Calu3 (cell line): ENCODE measurements at regions not wholly inside any gene's neighbourhood (a gene's known extent, or its start where the extent isn't known, plus 50 kb on each side); places are given as distances from the start of the nearest gene placed in this dataset.

Experiments used
- BruUV-seq: library from RNA; stranded (reverse); fragments of 400-500 nt; replicated peaks from 2 replicates; lab custom pipeline; 2021; lab: Mats Ljungman, UMichigan
- CTCF ChIA-PET: fragments of 300-600 bp; sonication (Branson Sonifier 250); formaldehyde crosslinking; loops from one replicate; lab custom pipeline; 2022; ENCODE audit warnings: antibody characterized with exemption; lab: Charles Lee
- DNase-seq: peaks from one replicate; pipeline ENCODE4 v3.0.0; 2022
- H3K27ac Mint-ChIP-seq: one replicate; pipeline ENCODE4 v1.8.0; 2022; ENCODE audit warnings: mixed read lengths; ENCODE audit not compliant: unreplicated experiment
- H3K27me3 Mint-ChIP-seq: one replicate; pipeline ENCODE4 v1.8.0; 2022; ENCODE audit warnings: mixed read lengths; ENCODE audit not compliant: unreplicated experiment
- H3K36me3 Mint-ChIP-seq: one replicate; pipeline ENCODE4 v1.8.0; 2022; ENCODE audit warnings: mild to moderate bottlenecking, moderate library complexity, mixed read lengths; ENCODE audit not compliant: insufficient read depth, unreplicated experiment
- H3K4me1 Mint-ChIP-seq: one replicate; pipeline ENCODE4 v1.8.0; 2022; ENCODE audit warnings: mild to moderate bottlenecking, low read depth, mixed read lengths; ENCODE audit not compliant: unreplicated experiment
- H3K4me3 Mint-ChIP-seq: one replicate; pipeline ENCODE4 v1.8.0; 2022; ENCODE audit warnings: mild to moderate bottlenecking, low read depth, moderate library complexity, mixed read lengths; ENCODE audit not compliant: unreplicated experiment
- H3K9me3 Mint-ChIP-seq: one replicate; pipeline ENCODE4 v1.8.0; 2022; ENCODE audit warnings: low read depth, mixed read lengths; ENCODE audit not compliant: unreplicated experiment
- CTCF ChIP-seq: fragments of 200-600 bp; IDR thresholded peaks from one replicate; pipeline ENCODE4 v1.8.0; 2022; ENCODE audit warnings: antibody characterized with exemption; ENCODE audit not compliant: unreplicated experiment
- intact Hi-C: fragments of 100-400 bp; cut with micrococcal nuclease; formaldehyde crosslinking; loops from one replicate; pipeline ENCODE4 v1.10.0; 2022; ENCODE audit not compliant: unreplicated experiment

GRCh38 chr5:89241186-89241585, 358.2 kb upstream of the MEF2C start:
- CTCF ChIA-PET: no interaction called here
- no peaks in the 10 kb centered on the region for H3K27me3 Mint-ChIP-seq
- H3K4me3 Mint-ChIP-seq: no peak overlapping the region
- intact Hi-C loops: loop anchor here (10.0 kb wide), 1 partner anchor 356 kb away; the partner anchor contains the start of gene MEF2C
- no TSS peak for BruUV-seq
- no peaks in the 10 kb centered on the region for H3K4me1 Mint-ChIP-seq
- DNase-seq: no peak
- H3K9me3 Mint-ChIP-seq: no peaks in the 10 kb centered on the region
- no peaks in the 10 kb centered on the region for H3K36me3 Mint-ChIP-seq
- TF ChIP-seq CTCF: no peak
- H3K27ac Mint-ChIP-seq: no peak overlapping the region

GRCh38 chr5:89236900-89237299, 353.9 kb upstream of the MEF2C start:
- no peak for TF ChIP-seq CTCF
- CTCF ChIA-PET: no interaction called here
- DNase-seq: no peak
- Mint-ChIP-seq H3K36me3 (no peaks in the 10 kb centered on the region), H3K27ac (no peak overlapping the region), H3K4me3 (no peak overlapping the region), H3K9me3 (no peaks in the 10 kb centered on the region), H3K4me1 (no peaks in the 10 kb centered on the region), H3K27me3 (no peaks in the 10 kb centered on the region)
- intact Hi-C loops: no loop called here
- BruUV-seq: no TSS peak

GRCh38 chr5:89233462-89233861, 350.5 kb upstream of the MEF2C start:
- no peaks in the 10 kb centered on the region for H3K36me3 Mint-ChIP-seq
- no TSS peak for BruUV-seq
- TF ChIP-seq CTCF: no peak
- no peak overlapping the region for H3K4me3 Mint-ChIP-seq
- H3K4me1 Mint-ChIP-seq: no peaks in the 10 kb centered on the region
- no peak for DNase-seq
- no peaks in the 10 kb centered on the region for H3K27me3 Mint-ChIP-seq
- H3K9me3 Mint-ChIP-seq: no peaks in the 10 kb centered on the region
- no peak overlapping the region for H3K27ac Mint-ChIP-seq
- intact Hi-C loops: no loop called here
- CTCF ChIA-PET: interaction anchor here (0.6 kb wide), 1 partner anchor 364 kb away, joined by 4 read pairs; no protein-coding TSS in a partner anchor

- DNase-seq: no peak
- TF ChIP-seq CTCF: no peak
- BruUV-seq: no TSS peak
- intact Hi-C loops: no loop called here
- H3K9me3 Mint-ChIP-seq: no peaks in the 10 kb centered on the region
- no peak overlapping the region for H3K4me3 Mint-ChIP-seq
- no peaks in the 10 kb centered on the region for H3K36me3 Mint-ChIP-seq
- H3K27ac Mint-ChIP-seq: no peak overlapping the region
- no peaks in the 10 kb centered on the region for H3K27me3 Mint-ChIP-seq
- CTCF ChIA-PET: interaction anchor here (0.8 kb wide), 1 partner anchor 13 kb away, joined by 3 read pairs; no protein-coding TSS in a partner anchor
- no peaks in the 10 kb centered on the region for H3K4me1 Mint-ChIP-seq
Observed at GRCh38 chr5:89232139-89232603, 349.2 kb upstream of the MEF2C start.
